ENCODE measurements at regions not wholly inside any gene's neighbourhood (a gene's known extent, or its start where the extent isn't known, plus 50 kb on each side); places are given as distances from the start of the nearest gene placed in this dataset.

GRCh38 chr13:71087006-71087405, 780.0 kb downstream of the DACH1 start:
- DNase-seq (ENCODE audit: low read depth), result no peak

GRCh38 chr13:71082631-71083030, 784.4 kb downstream of the DACH1 start:
- no peak for DNase-seq (ENCODE audit: low read depth)

GRCh38 chr13:71079638-71080037, 787.4 kb downstream of the DACH1 start:
- DNase-seq (ENCODE audit: low read depth), result no peak

- DNase-seq (ENCODE audit: low read depth), result no peak
Measured at GRCh38 chr13:71068041-71068440, 799.0 kb downstream of the DACH1 start.

- DNase-seq (ENCODE audit: low read depth), result no peak
Measured at GRCh38 chr13:71067165-71067815, 799.7 kb downstream of the DACH1 start.

GRCh38 chr13:71056581-71056980, 810.4 kb downstream of the DACH1 start:
- DNase-seq (ENCODE audit: low read depth), result no peak

- no peak for DNase-seq (ENCODE audit: low read depth)
Measured at GRCh38 chr13:71055644-71056043, 811.4 kb downstream of the DACH1 start.

GRCh38 chr13:71055047-71055446, 812.0 kb downstream of the DACH1 start:
- no peak for DNase-seq (ENCODE audit: low read depth)

GRCh38 chr13:71054358-71054757, 812.6 kb downstream of the DACH1 start:
- no peak for DNase-seq (ENCODE audit: low read depth)

- no peak for DNase-seq (ENCODE audit: low read depth)
Measured at GRCh38 chr13:71051573-71051972, 815.4 kb downstream of the DACH1 start.

- DNase-seq (ENCODE audit: low read depth), result no peak
Measured at GRCh38 chr13:71046360-71047079, 820.5 kb downstream of the DACH1 start.

GRCh38 chr13:71045101-71045500, 821.9 kb downstream of the DACH1 start:
- no peak for DNase-seq (ENCODE audit: low read depth)

GRCh38 chr13:71039440-71039839, 827.6 kb downstream of the DACH1 start:
- DNase-seq (ENCODE audit: low read depth), result no peak

GRCh38 chr13:71034018-71034417, 833.0 kb downstream of the DACH1 start:
- no peak for DNase-seq (ENCODE audit: low read depth)

GRCh38 chr13:71033026-71033425, 834.0 kb downstream of the DACH1 start:
- DNase-seq (ENCODE audit: low read depth), result no peak

GRCh38 chr13:71030784-71031183, 836.2 kb downstream of the DACH1 start:
- DNase-seq (ENCODE audit: low read depth), result no peak

- DNase-seq (ENCODE audit: low read depth), result no peak
Measured at GRCh38 chr13:71028884-71029283, 838.1 kb downstream of the DACH1 start.

GRCh38 chr13:71021825-71022422, 845.1 kb downstream of the DACH1 start:
- peak; percentile 38 for DNase-seq (ENCODE audit: low read depth)

GRCh38 chr13:71018995-71019394, 848.0 kb downstream of the DACH1 start:
- DNase-seq (ENCODE audit: low read depth), result no peak

- DNase-seq (ENCODE audit: low read depth), result no peak
Measured at GRCh38 chr13:71018544-71018943, 848.5 kb downstream of the DACH1 start.

- no peak for DNase-seq (ENCODE audit: low read depth)
Measured at GRCh38 chr13:71017607-71018006, 849.4 kb downstream of the DACH1 start.

- no peak for DNase-seq (ENCODE audit: low read depth)
Measured at GRCh38 chr13:71015516-71015915, 851.5 kb downstream of the DACH1 start.

- no peak for DNase-seq (ENCODE audit: low read depth)
Measured at GRCh38 chr13:71015021-71015420, 852.0 kb downstream of the DACH1 start.
